ENCODE measurements at regions not wholly inside any gene's neighbourhood (a gene's known extent, or its start where the extent isn't known, plus 50 kb on each side); places are given as distances from the start of the nearest gene placed in this dataset.

DNA sequence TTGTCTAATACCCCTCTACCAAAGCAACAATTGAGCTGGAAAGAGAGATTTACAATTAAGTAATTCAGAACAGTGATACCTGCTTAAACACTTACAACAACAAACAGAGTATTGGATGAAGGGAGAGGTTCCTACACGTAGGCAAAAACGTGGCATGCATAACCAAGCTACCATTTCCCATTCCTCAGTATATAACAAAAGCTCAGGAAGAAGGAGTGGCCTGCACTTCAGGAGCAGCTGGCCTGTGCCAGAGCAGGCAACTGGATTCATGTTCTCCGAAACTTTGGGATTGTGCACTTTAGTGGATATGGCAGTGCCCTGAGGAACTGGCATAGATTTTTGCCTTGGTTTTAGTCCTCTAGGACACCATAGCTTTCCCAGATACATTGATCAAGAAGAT lies 630.2 kb upstream of the PCDH9 start:
- TF ChIP-seq GABPA (IDR thresholded peaks at IDR 0.05 in 1 of 2, conservative IDR thresholded peaks at IDR 0.05 in 1 of 2) (no peak), HNF4G (IDR thresholded peaks at IDR 0.05) (no peak), FOXA1 (IDR thresholded peaks at IDR 0.05) (no peak), YY1 (IDR thresholded peaks at IDR 0.05) (no peak), NR2F2 (IDR thresholded peaks at IDR 0.05) (no peak)
- Histone ChIP-seq H3K9me3 (ENCODE audit: control insufficient read depth in 4 of 4, low read length in 3 of 4) (peaks cover 0 to 5% (median 0%) of the 10 kb centered on the region in 4 donors), H3K27ac (ENCODE audit: low read depth in 1 of 2, low read length in 2 of 2) (no peak overlapping the region), H3K9ac (ENCODE audit: low read depth in 1 of 2, low read length in 2 of 2) (no peak overlapping the region), H3K4me3 (ENCODE audit: low read depth in 1 of 3, low read length in 3 of 3) (no peak overlapping the region), H3K4me1 (ENCODE audit: control insufficient read depth in 4 of 4, insufficient read depth in 4 of 4, low read length in 3 of 4) (no peaks in the 10 kb centered on the region), H3K36me3 (ENCODE audit: control insufficient read depth in 4 of 4, insufficient read depth in 3 of 4, low read depth in 1 of 4, low read length in 3 of 4) (no peaks in the 10 kb centered on the region), H3K27me3 (ENCODE audit: control insufficient read depth in 4 of 4, insufficient read depth in 4 of 4, low read length in 3 of 4) (no peaks in the 10 kb centered on the region)
- DNase-seq (ENCODE audit: low spot score) = no peak
- WGBS = 52% methylated on average over 3 of the region's 3 CpGs

DNA sequence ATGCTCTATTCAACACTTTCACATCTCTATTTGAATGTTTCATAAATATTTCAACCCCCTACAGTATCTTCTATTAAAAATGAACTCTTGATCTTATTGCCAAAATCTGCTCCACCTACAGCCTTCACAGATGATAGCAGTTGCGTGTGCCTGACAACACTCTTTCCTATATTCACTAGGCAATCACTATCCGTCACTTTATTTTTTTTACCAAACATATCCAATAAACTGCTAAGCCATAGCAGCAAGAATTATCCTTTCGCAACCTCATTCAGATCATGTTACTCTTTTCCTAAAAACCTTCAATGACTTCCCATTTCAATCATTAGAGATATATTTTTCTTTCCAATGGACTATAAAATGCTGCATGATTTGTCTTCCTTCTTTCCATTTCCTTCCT lies 629.8 kb upstream of the PCDH9 start:
- DNase-seq (ENCODE audit: low spot score) = no peak
- peaks cover 0 to 5% (median 0%) of the 10 kb centered on the region in 4 donors for H3K9me3 ChIP-seq (ENCODE audit: control insufficient read depth in 4 of 4, low read length in 3 of 4)
- no peak overlapping the region for H3K4me3 ChIP-seq (ENCODE audit: low read depth in 1 of 3, low read length in 3 of 3)
- H3K4me1 ChIP-seq (ENCODE audit: control insufficient read depth in 4 of 4, insufficient read depth in 4 of 4, low read length in 3 of 4) = no peaks in the 10 kb centered on the region
- no peak for TF ChIP-seq REST (IDR thresholded peaks at IDR 0.05)
- TF ChIP-seq, protein P1, sequence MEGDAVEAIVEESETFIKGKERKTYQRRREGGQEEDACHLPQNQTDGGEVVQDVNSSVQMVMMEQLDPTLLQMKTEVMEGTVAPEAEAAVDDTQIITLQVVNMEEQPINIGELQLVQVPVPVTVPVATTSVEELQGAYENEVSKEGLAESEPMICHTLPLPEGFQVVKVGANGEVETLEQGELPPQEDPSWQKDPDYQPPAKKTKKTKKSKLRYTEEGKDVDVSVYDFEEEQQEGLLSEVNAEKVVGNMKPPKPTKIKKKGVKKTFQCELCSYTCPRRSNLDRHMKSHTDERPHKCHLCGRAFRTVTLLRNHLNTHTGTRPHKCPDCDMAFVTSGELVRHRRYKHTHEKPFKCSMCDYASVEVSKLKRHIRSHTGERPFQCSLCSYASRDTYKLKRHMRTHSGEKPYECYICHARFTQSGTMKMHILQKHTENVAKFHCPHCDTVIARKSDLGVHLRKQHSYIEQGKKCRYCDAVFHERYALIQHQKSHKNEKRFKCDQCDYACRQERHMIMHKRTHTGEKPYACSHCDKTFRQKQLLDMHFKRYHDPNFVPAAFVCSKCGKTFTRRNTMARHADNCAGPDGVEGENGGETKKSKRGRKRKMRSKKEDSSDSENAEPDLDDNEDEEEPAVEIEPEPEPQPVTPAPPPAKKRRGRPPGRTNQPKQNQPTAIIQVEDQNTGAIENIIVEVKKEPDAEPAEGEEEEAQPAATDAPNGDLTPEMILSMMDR (IDR thresholded peaks at IDR 0.05; ENCODE audit: low read depth, low read length, missing input control) = no peak
- TF ChIP-seq RXRA (IDR thresholded peaks at IDR 0.05) = no peak
- TF ChIP-seq, protein P2, sequence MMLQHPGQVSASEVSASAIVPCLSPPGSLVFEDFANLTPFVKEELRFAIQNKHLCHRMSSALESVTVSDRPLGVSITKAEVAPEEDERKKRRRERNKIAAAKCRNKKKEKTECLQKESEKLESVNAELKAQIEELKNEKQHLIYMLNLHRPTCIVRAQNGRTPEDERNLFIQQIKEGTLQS (IDR thresholded peaks at IDR 0.05) = no peak
- TF ChIP-seq YY1 (IDR thresholded peaks at IDR 0.05) = no peak
- TF ChIP-seq FOXA2 (IDR thresholded peaks at IDR 0.05) = no peak
- TF ChIP-seq EGR1 (IDR thresholded peaks at IDR 0.05; ENCODE audit: low read depth in 2 of 2) = no peak
- no peak for TF ChIP-seq HNF4A (conservative IDR thresholded peaks at IDR 0.05)
- TF ChIP-seq FOXA1 (IDR thresholded peaks at IDR 0.05) = no peak
- TF ChIP-seq JUND (IDR thresholded peaks at IDR 0.05) = no peak
- TF ChIP-seq, protein P3, sequence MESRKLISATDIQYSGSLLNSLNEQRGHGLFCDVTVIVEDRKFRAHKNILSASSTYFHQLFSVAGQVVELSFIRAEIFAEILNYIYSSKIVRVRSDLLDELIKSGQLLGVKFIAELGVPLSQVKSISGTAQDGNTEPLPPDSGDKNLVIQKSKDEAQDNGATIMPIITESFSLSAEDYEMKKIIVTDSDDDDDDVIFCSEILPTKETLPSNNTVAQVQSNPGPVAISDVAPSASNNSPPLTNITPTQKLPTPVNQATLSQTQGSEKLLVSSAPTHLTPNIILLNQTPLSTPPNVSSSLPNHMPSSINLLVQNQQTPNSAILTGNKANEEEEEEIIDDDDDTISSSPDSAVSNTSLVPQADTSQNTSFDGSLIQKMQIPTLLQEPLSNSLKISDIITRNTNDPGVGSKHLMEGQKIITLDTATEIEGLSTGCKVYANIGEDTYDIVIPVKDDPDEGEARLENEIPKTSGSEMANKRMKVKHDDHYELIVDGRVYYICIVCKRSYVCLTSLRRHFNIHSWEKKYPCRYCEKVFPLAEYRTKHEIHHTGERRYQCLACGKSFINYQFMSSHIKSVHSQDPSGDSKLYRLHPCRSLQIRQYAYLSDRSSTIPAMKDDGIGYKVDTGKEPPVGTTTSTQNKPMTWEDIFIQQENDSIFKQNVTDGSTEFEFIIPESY (IDR thresholded peaks at IDR 0.05) = no peak
- no peak for TF ChIP-seq RAD21 (IDR thresholded peaks at IDR 0.05)
- no peak for TF ChIP-seq HNF4G (IDR thresholded peaks at IDR 0.05)
- TF ChIP-seq, protein P4, sequence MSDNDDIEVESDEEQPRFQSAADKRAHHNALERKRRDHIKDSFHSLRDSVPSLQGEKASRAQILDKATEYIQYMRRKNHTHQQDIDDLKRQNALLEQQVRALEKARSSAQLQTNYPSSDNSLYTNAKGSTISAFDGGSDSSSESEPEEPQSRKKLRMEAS (IDR thresholded peaks at IDR 0.05) = no peak
- no peak for TF ChIP-seq SP1 (IDR thresholded peaks at IDR 0.05)
- TF ChIP-seq GABPA (IDR thresholded peaks at IDR 0.05 in 1 of 2, conservative IDR thresholded peaks at IDR 0.05 in 1 of 2) = no peak
- no peak for TF ChIP-seq NR2F2 (IDR thresholded peaks at IDR 0.05)
- H3K27me3 ChIP-seq (ENCODE audit: control insufficient read depth in 4 of 4, insufficient read depth in 4 of 4, low read length in 3 of 4) = peaks cover 0 to 3% (median 0%) of the 10 kb centered on the region in 4 donors
- no peak overlapping the region for H3K9ac ChIP-seq (ENCODE audit: low read depth in 1 of 2, low read length in 2 of 2)
- no peak overlapping the region for H3K27ac ChIP-seq (ENCODE audit: low read depth in 1 of 2, low read length in 2 of 2)
- WGBS = 83% methylated on average over 3 of the region's 3 CpGs
- no peaks in the 10 kb centered on the region for H3K36me3 ChIP-seq (ENCODE audit: control insufficient read depth in 4 of 4, insufficient read depth in 3 of 4, low read depth in 1 of 4, low read length in 3 of 4)
